Vagina (tissue), 2 donors: ENCODE measurements at regions not wholly inside any gene's neighbourhood (a gene's known extent, or its start where the extent isn't known, plus 50 kb on each side); places are given as distances from the start of the nearest gene placed in this dataset.

Source experiments
- DNase-seq, 2 donors: peaks; one replicate each; pipeline ENCODE4 v3.0.0-alpha.2; 2017; ENCODE audit errors: extremely low spot score in 2 of 2
- H3K27ac ChIP-seq: fragments of 200-600 bp; sonication (generic); one replicate; pipeline ENCODE4 v1.5.1; 2019
- H3K27me3 ChIP-seq: fragments of 200-600 bp; sonication (generic); one replicate; pipeline ENCODE4 v1.5.1; 2019
- H3K36me3 ChIP-seq, 2 donors: fragments of 200-600 bp; sonication (generic); one replicate each; pipeline ENCODE4 v1.5.1; 2017 to 2019
- H3K4me1 ChIP-seq: fragments of 200-600 bp; sonication (generic); one replicate; pipeline ENCODE4 v1.5.1; 2019
- H3K4me3 ChIP-seq, 2 donors: fragments of 200-600 bp; sonication (generic); 1 replicate in 1 of 2; 2 replicates in 1 of 2; pipeline ENCODE4 v1.5.1; 2016 to 2019
- H3K9me3 ChIP-seq: fragments of 200-600 bp; sonication (generic); one replicate; pipeline ENCODE4 v1.5.1; 2019
- CTCF ChIP-seq, 3 experiments: fragments of 450-650 bp in 2 of 3; fragments of 200-600 bp in 1 of 3; sonication (generic) in 1 of 3; IDR thresholded peaks; one replicate each; pipeline ENCODE4 v1.5.1; 2017 to 2019; ENCODE audit warnings: antibody characterized with exemption in 3 of 3, mild to moderate bottlenecking in 2 of 3, moderate library complexity in 2 of 3
- POLR2A ChIP-seq, 2 donors: fragments of 450-650 bp; IDR thresholded peaks; one replicate each; pipeline ENCODE4 v1.6.1; 2017; ENCODE audit warnings: antibody characterized with exemption in 2 of 2, mild to moderate bottlenecking in 2 of 2, moderate library complexity in 2 of 2
- POLR2AphosphoS5 ChIP-seq, 2 donors: sonication (generic); formaldehyde crosslinking; IDR thresholded peaks; one replicate each; pipeline ENCODE4 v1.9.0; 2017; ENCODE audit warnings: antibody characterized with exemption in 2 of 2, mild to moderate bottlenecking in 2 of 2, low read depth in 1 of 2; ENCODE audit not compliant: insufficient read depth in 1 of 2
- intact Hi-C: fragments of 100-400 bp; cut with DNase I; formaldehyde crosslinking; loops from one replicate; pipeline ENCODE4 v1.15.1; 2023

- H3K4me1 ChIP-seq, result no peaks in the 10 kb centered on the region
- H3K9me3 ChIP-seq, result no peaks in the 10 kb centered on the region
- no peak for DNase-seq
- H3K4me3 ChIP-seq, result no peak overlapping the region
- no peaks in the 10 kb centered on the region for H3K27me3 ChIP-seq
- TF ChIP-seq POLR2AphosphoS5 (IDR thresholded peaks at IDR 0.05; ENCODE audit: insufficient read depth in 1 of 2, low read depth in 1 of 2) (no peak), POLR2A (IDR thresholded peaks at IDR 0.05) (no peak), CTCF (IDR thresholded peaks at IDR 0.05) (no peak)
- intact Hi-C loops, result no loop called here
- H3K27ac ChIP-seq, result no peak overlapping the region
- H3K36me3 ChIP-seq, result no peaks in the 10 kb centered on the region
Observed at GRCh38 chr11:80592546-80592945, 1151.7 kb upstream of the TENM4 start.

DNA sequence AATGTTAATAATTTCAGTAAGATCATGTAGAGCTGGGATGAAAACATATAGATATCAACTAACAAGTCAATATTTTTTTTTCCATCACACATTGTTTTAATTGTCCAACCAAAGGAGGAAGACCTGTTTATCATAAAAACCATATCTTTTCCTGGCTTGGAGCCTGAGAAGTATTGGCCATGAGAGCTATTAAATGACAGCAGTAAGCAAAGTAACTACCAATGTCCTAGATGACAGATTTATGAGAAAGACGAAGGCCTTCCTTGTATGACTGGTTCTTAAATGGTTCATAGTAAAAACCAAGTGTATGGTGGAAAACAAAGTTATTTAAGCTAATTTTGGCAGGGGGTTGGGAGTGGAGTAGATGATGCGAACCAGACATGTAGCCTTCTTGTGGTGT is 1147.1 kb upstream of the TENM4 start:
- TF ChIP-seq CTCF (IDR thresholded peaks at IDR 0.05), result no peak
- TF ChIP-seq POLR2AphosphoS5 (IDR thresholded peaks at IDR 0.05; ENCODE audit: insufficient read depth in 1 of 2, low read depth in 1 of 2), result no peak
- no peak for TF ChIP-seq POLR2A (IDR thresholded peaks at IDR 0.05)
- H3K4me1 ChIP-seq, result no peaks in the 10 kb centered on the region
- DNase-seq, result no peak
- no peaks in the 10 kb centered on the region for H3K27me3 ChIP-seq
- intact Hi-C loops, result no loop called here
- no peaks in the 10 kb centered on the region for H3K36me3 ChIP-seq
- H3K27ac ChIP-seq, result no peak overlapping the region
- H3K4me3 ChIP-seq, result no peak overlapping the region
- no peaks in the 10 kb centered on the region for H3K9me3 ChIP-seq

GRCh38 chr11:80586464-80586863 is 1145.6 kb upstream of the TENM4 start:
- H3K4me1 ChIP-seq, result no peaks in the 10 kb centered on the region
- intact Hi-C loops, result no loop called here
- H3K27ac ChIP-seq, result no peak overlapping the region
- no peaks in the 10 kb centered on the region for H3K36me3 ChIP-seq
- TF ChIP-seq POLR2AphosphoS5 (IDR thresholded peaks at IDR 0.05; ENCODE audit: insufficient read depth in 1 of 2, low read depth in 1 of 2) (no peak), POLR2A (IDR thresholded peaks at IDR 0.05) (no peak), CTCF (IDR thresholded peaks at IDR 0.05) (no peak)
- DNase-seq, result no peak
- no peaks in the 10 kb centered on the region for H3K27me3 ChIP-seq
- no peak overlapping the region for H3K4me3 ChIP-seq
- H3K9me3 ChIP-seq, result no peaks in the 10 kb centered on the region

DNA sequence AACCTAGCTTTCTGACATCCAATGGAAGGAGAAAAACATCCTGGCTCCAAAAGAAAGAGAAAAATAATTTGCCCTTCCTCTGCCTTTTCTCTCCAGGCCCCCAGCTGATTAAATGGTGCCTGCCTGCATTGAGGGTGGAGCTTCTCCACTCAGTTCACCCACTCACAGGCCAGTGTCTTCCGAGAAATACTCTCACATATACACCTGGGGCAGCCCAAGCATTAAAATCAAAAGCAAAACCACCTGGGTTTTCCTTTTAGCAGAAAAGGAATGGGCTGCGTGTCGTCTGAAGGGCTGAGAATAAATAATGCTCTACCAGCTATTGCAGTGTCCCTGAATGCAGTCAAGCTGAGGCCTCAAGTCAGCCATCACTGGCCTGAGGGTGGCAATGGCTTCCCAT is 1143.8 kb upstream of the TENM4 start:
- no peak overlapping the region for H3K4me3 ChIP-seq

DNA sequence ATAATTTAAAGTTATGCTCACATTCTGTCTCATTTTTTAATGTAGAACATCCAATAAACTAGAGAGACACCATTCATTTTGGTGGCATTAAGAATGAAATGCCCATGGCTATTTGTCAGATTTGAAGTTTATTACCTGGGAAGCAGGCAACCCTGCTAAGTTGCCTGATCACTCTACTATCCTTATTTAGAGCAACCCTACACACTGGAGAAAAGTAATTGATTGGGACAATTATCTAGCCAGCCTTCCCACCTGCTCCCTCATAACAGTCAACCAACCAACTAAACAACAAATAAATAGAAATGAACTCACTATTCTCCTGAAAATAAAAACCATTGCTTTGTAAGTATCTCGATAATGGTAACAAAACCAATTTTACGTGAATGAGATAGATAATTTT is 1129.0 kb upstream of the TENM4 start:
- Histone ChIP-seq H3K27me3 (no peaks in the 10 kb centered on the region), H3K9me3 (no peaks in the 10 kb centered on the region), H3K4me1 (no peaks in the 10 kb centered on the region), H3K4me3 (no peak overlapping the region), H3K36me3 (no peaks in the 10 kb centered on the region), H3K27ac (no peak overlapping the region)
- intact Hi-C loops, result no loop called here
- TF ChIP-seq CTCF (IDR thresholded peaks at IDR 0.05), result no peak
- no peak for TF ChIP-seq POLR2A (IDR thresholded peaks at IDR 0.05)
- TF ChIP-seq POLR2AphosphoS5 (IDR thresholded peaks at IDR 0.05; ENCODE audit: insufficient read depth in 1 of 2, low read depth in 1 of 2), result no peak
- DNase-seq, result no peak

More for the DNA sequence above, 1143.8 kb upstream of the TENM4 start:
- H3K9me3 ChIP-seq, result no peaks in the 10 kb centered on the region
- no peak overlapping the region for H3K27ac ChIP-seq
- intact Hi-C loops, result no loop called here
- TF ChIP-seq CTCF (IDR thresholded peaks at IDR 0.05) (no peak), POLR2A (IDR thresholded peaks at IDR 0.05) (no peak), POLR2AphosphoS5 (IDR thresholded peaks at IDR 0.05; ENCODE audit: insufficient read depth in 1 of 2, low read depth in 1 of 2) (no peak)
- no peaks in the 10 kb centered on the region for H3K4me1 ChIP-seq
- no peak for DNase-seq
- no peaks in the 10 kb centered on the region for H3K36me3 ChIP-seq
- no peaks in the 10 kb centered on the region for H3K27me3 ChIP-seq
